T-cell (primary cell): ENCODE measurements at regions not wholly inside any gene's neighbourhood (a gene's known extent, or its start where the extent isn't known, plus 50 kb on each side); places are given as distances from the start of the nearest gene placed in this dataset.

Source experiments
- ATAC-seq, 4 experiments: fragments of 200-7000 bp in 3 of 4; fragments of 150-1000 bp in 1 of 4; cut with Tn5 transposase; replicated peaks in 1 of 4; 1 replicate in 3 of 4; 2 replicates in 1 of 4; pipeline ENCODE4 v1.10.0; 2021; ENCODE audit warnings: moderate library complexity in 3 of 4, mild to moderate bottlenecking in 2 of 4, moderate number of reproducible peaks in 1 of 4
- CTCF ChIA-PET, 2 donors: fragments of 300-600 bp; sonication (Branson Sonifier 250); formaldehyde crosslinking; loops; one replicate each; lab custom pipeline; 2022; ENCODE audit warnings: antibody characterized with exemption in 2 of 2; lab: Charles Lee
- POLR2A ChIA-PET, 2 donors: fragments of 300-600 bp; sonication (Branson Sonifier 250); formaldehyde crosslinking; loops; one replicate each; lab custom pipeline; 2022; ENCODE audit warnings: antibody characterized with exemption in 2 of 2; lab: Charles Lee
- DNase-seq, 35 experiments: peaks; one replicate each; pipeline versions ENCODE4 v3.0.0 to v3.0.0-alpha.2; 2013 to 2023
- H3K27ac ChIP-seq: one replicate; pipeline ENCODE4 v1.5.1; 2013; ENCODE audit warnings: low read length
- H3K27me3 ChIP-seq, 2 experiments: replicated peaks in 1 of 2; 1 replicate in 1 of 2; 2 replicates in 1 of 2; pipeline versions ENCODE4 v1.6.1 to v1.7.0; 2013; ENCODE audit warnings: low read length in 1 of 2, mixed read lengths in 1 of 2; ENCODE audit not compliant: control insufficient read depth in 2 of 2, insufficient read depth in 2 of 2; ENCODE audit errors: extremely low read depth in 1 of 2
- H3K36me3 ChIP-seq, 2 donors: 1 replicate in 1 of 2; 2 replicates in 1 of 2; pipeline versions ENCODE4 v1.6.1 to v1.7.0; 2013; ENCODE audit warnings: low read length in 1 of 2; ENCODE audit not compliant: control insufficient read depth in 2 of 2, insufficient read depth in 1 of 2; ENCODE audit errors: extremely low read depth in 1 of 2
- H3K4me1 ChIP-seq, 2 experiments: 1 replicate in 1 of 2; 2 replicates in 1 of 2; pipeline versions ENCODE4 v1.6.1 to v1.7.0; 2013; ENCODE audit warnings: low read length in 2 of 2, mixed read lengths in 1 of 2; ENCODE audit not compliant: insufficient read depth in 2 of 2, control insufficient read depth in 1 of 2; ENCODE audit errors: extremely low read depth in 1 of 2
- H3K4me3 ChIP-seq, 2 donors: 1 replicate in 1 of 2; 2 replicates in 1 of 2; pipeline versions ENCODE4 v1.5.1 to v1.7.0; 2013; ENCODE audit warnings: mild to moderate bottlenecking in 2 of 2, low read length in 1 of 2, moderate library complexity in 1 of 2; ENCODE audit not compliant: control insufficient read depth in 1 of 2; ENCODE audit errors: extremely low read depth in 1 of 2
- H3K9me3 ChIP-seq: 2 replicates; pipeline ENCODE4 v1.7.0; 2013
- H3K27ac Mint-ChIP-seq, 2 donors: one replicate each; pipeline ENCODE4 v1.8.0; 2020 to 2021; ENCODE audit warnings: mild to moderate bottlenecking in 2 of 2, mixed read lengths in 2 of 2
- H3K27me3 Mint-ChIP-seq, 2 donors: one replicate each; pipeline ENCODE4 v1.8.0; 2021 to 2022; ENCODE audit warnings: mixed read lengths in 2 of 2
- H3K36me3 Mint-ChIP-seq: one replicate; pipeline ENCODE4 v1.8.0; 2021; ENCODE audit warnings: mixed read lengths
- H3K4me1 Mint-ChIP-seq, 3 donors: one replicate each; pipeline ENCODE4 v1.8.0; 2020 to 2022; ENCODE audit warnings: mixed read lengths in 3 of 3, mild to moderate bottlenecking in 1 of 3
- H3K4me3 Mint-ChIP-seq, 3 donors: one replicate each; pipeline ENCODE4 v1.8.0; 2020 to 2022; ENCODE audit warnings: mild to moderate bottlenecking in 3 of 3, mixed read lengths in 3 of 3, moderate library complexity in 3 of 3
- H3K9me3 Mint-ChIP-seq, 3 donors: one replicate each; pipeline ENCODE4 v1.8.0; 2020 to 2022; ENCODE audit warnings: mixed read lengths in 3 of 3
- WGBS: methylation state at CpG from one replicate; pipeline ENCODE4 v1.1.5; 2013; ENCODE audit warnings: missing lambda C conversion rate; ENCODE audit not compliant: insufficient coverage; 5-methylcytosine and 5-hydroxymethylcytosine counted together

DNA sequence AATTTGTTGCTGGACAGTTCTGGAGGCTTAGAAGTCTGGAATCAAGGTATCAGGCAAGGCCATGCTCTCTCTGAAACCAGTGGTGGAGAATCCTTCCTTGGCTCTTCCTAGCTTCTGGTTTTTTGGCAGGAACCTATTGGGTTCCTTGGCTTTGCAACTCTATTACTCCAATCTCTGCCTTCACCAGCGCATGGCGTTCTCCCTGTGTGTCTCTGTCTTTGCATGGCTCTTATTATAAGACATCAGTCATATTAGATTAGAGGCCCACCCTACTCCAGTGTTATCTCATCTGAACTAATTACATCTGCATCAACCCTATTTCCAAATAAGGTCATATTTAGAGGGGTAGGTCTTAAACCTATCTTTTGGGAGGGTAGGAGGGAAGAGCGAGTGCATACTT is 358.1 kb upstream of the RARB start:
- Histone ChIP-seq H3K27ac (no peak overlapping the region), H3K27me3 (no peaks in the 10 kb centered on the region), H3K4me1 (no peaks in the 10 kb centered on the region), H3K4me3 (no peak overlapping the region), H3K9me3 (no peaks in the 10 kb centered on the region), H3K36me3 (no peaks in the 10 kb centered on the region)
- no peak for ATAC-seq
- Mint-ChIP-seq H3K27ac (no peak overlapping the region), H3K4me3 (no peak overlapping the region), H3K27me3 (no peaks in the 10 kb centered on the region), H3K4me1 (no peaks in the 10 kb centered on the region), H3K36me3 (no peaks in the 10 kb centered on the region), H3K9me3 (peaks cover 2 to 22% (median 15%) of the 10 kb centered on the region in 3 donors)
- ChIA-PET POLR2A (no interaction called here), CTCF (no interaction called here)
- no peak for DNase-seq
- WGBS = 72% methylated on average over 2 of the region's 3 CpGs

DNA sequence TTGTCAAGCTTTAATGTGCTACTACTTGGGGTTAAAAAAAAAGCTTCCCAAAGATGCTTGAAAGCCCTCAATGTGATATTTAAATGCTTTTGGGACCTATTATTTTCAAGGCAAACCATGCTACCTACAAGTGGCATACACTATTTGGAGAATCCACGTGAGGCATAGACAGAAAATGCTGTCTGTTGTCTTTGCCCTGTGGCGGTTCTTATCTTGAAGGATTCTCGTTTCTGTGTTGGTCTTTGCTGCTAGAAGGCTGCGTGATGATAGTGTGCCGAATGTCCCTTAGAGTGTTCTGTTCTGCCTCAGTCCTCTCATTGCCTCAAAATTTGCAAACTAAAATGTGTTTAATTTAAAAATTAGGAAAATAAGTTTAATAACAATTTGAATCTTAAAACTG is 356.2 kb upstream of the RARB start:
- H3K27me3 Mint-ChIP-seq = no peaks in the 10 kb centered on the region
- peaks cover 2 to 16% (median 16%) of the 10 kb centered on the region in 3 donors for H3K9me3 Mint-ChIP-seq
- H3K4me3 Mint-ChIP-seq = no peak overlapping the region
- no peaks in the 10 kb centered on the region for H3K36me3 Mint-ChIP-seq
- ChIA-PET POLR2A (no interaction called here), CTCF (no interaction called here)
- DNase-seq (no peak), ATAC-seq (no peak)
- Histone ChIP-seq H3K9me3 (no peaks in the 10 kb centered on the region), H3K27ac (no peak overlapping the region), H3K27me3 (no peaks in the 10 kb centered on the region), H3K4me1 (no peaks in the 10 kb centered on the region), H3K36me3 (no peaks in the 10 kb centered on the region), H3K4me3 (no peak overlapping the region)
- H3K27ac Mint-ChIP-seq = no peak overlapping the region
- no CpG with 5 or more reads among the region's 5 CpGs for WGBS
- H3K4me1 Mint-ChIP-seq = no peaks in the 10 kb centered on the region

DNA sequence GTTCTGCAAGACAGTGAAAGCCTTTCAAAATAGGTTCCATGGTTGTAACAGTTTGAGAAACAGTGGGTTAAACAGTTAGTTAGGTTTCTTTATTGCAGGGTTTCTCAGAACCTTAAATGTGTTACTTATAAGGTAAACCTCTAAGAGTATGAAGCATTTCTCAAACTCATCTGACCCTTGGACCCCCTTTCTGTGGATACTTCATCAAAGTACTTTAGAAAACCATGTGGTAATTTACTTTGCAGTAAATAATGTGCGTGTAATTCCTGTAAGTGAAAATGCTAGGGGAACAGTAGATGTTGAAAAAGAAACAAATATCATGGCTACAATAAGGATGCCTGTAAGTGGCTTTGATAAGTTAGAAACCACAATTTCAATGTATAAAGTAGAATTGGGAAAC is 354.6 kb upstream of the RARB start:
- ChIA-PET POLR2A (no interaction called here), CTCF (no interaction called here)
- Mint-ChIP-seq H3K27me3 (no peaks in the 10 kb centered on the region), H3K36me3 (no peaks in the 10 kb centered on the region), H3K9me3 (peaks cover 2 to 13% (median 12%) of the 10 kb centered on the region in 3 donors), H3K27ac (no peak overlapping the region), H3K4me3 (no peak overlapping the region), H3K4me1 (no peaks in the 10 kb centered on the region)
- no peaks in the 10 kb centered on the region for H3K4me1 ChIP-seq
- no peak overlapping the region for H3K4me3 ChIP-seq
- DNase-seq (no peak), ATAC-seq (no peak)
- no peaks in the 10 kb centered on the region for H3K36me3 ChIP-seq
- H3K9me3 ChIP-seq = no peaks in the 10 kb centered on the region
- H3K27ac ChIP-seq = no peak overlapping the region
- no peaks in the 10 kb centered on the region for H3K27me3 ChIP-seq
- no CpG with 5 or more reads among the region's 1 CpG for WGBS

DNA sequence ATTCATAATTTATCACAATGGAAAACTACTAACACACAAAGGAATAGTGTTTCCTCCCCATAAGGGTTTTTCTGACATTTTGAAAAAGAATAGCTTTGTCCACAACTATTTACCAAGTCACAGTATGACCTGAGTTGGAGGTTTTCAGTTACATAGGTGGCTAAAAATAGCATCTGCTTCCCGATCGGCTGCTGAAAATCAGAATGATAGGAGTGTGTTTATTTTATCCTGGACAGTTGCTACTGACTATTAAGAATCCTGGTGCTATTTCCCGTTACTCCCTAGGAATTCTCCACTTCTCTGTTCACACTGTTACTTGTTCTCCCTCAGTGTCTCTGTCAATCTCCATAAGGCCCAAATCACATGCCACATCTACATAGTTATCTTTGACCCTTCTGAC is 353.9 kb upstream of the RARB start:
- ChIA-PET CTCF (no interaction called here), POLR2A (no interaction called here)
- Mint-ChIP-seq H3K4me1 (no peaks in the 10 kb centered on the region), H3K27ac (no peak overlapping the region), H3K36me3 (no peaks in the 10 kb centered on the region), H3K9me3 (peaks cover 2 to 13% (median 12%) of the 10 kb centered on the region in 3 donors), H3K27me3 (no peaks in the 10 kb centered on the region), H3K4me3 (no peak overlapping the region)
- no peak overlapping the region for H3K4me3 ChIP-seq
- H3K9me3 ChIP-seq = no peaks in the 10 kb centered on the region
- no peak for ATAC-seq
- no peaks in the 10 kb centered on the region for H3K4me1 ChIP-seq
- no peak overlapping the region for H3K27ac ChIP-seq
- 80% methylated on average over 1 of the region's 3 CpGs for WGBS
- no peaks in the 10 kb centered on the region for H3K36me3 ChIP-seq
- DNase-seq = no peak
- no peaks in the 10 kb centered on the region for H3K27me3 ChIP-seq

DNA sequence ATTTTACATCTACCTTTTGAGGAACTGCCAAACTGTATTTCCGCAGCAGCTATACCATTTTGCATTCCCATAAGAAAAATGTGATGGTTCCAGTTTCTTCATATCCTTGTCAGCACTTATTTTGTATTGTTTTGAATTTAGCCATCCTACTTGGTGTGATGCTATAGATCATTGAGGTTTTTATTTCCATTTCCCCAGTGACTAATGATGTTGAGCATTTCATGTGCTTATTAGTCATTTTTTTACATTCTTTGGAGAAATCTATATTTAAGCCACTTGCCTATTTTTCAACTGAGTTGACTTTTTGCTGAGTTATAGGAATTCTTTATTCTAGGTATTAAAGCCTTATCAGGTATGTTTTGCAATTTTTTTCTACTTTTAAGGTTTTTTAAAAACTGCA is 347.6 kb upstream of the RARB start:
- no peaks in the 10 kb centered on the region for H3K27me3 ChIP-seq
- no peaks in the 10 kb centered on the region for H3K36me3 ChIP-seq
- POLR2A ChIA-PET = no interaction called here
- Mint-ChIP-seq H3K4me3 (no peak overlapping the region), H3K9me3 (peaks cover 4 to 11% (median 4%) of the 10 kb centered on the region in 3 donors), H3K27ac (no peak overlapping the region), H3K27me3 (no peaks in the 10 kb centered on the region), H3K4me1 (no peaks in the 10 kb centered on the region), H3K36me3 (no peaks in the 10 kb centered on the region)
- ATAC-seq (no peak), DNase-seq (no peak)
- H3K4me3 ChIP-seq = no peak overlapping the region
- H3K9me3 ChIP-seq = no peaks in the 10 kb centered on the region
- H3K4me1 ChIP-seq = no peaks in the 10 kb centered on the region
- CTCF ChIA-PET = no interaction called here
- WGBS = no CpG with 5 or more reads among the region's 1 CpG
- no peak overlapping the region for H3K27ac ChIP-seq

DNA sequence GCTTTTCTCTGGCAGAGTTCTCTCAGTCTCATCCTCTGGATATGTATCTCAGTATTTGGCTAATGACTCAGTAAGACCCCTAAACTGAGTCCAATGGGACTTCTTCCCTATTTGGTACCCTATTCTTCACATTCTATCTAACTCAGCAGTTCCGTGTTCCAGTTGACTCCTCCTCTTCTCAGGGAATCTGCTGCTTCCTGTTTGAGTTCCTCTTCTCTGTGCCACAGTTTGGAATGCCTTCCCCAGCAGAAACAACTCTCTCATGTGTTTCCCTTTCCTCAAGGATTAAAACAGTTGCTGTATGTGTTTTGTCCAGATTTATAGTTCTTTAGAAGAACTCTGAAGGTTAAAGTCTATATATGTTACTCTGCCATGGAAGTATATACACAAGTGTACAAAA is 344.0 kb upstream of the RARB start:
- Histone ChIP-seq H3K4me3 (no peak overlapping the region), H3K4me1 (no peaks in the 10 kb centered on the region), H3K27me3 (no peaks in the 10 kb centered on the region), H3K36me3 (no peaks in the 10 kb centered on the region), H3K27ac (no peak overlapping the region), H3K9me3 (no peaks in the 10 kb centered on the region)
- ATAC-seq = no peak
- 33% methylated on average over 1 of the region's 1 CpG for WGBS
- no peaks in the 10 kb centered on the region for H3K36me3 Mint-ChIP-seq
- no peak overlapping the region for H3K27ac Mint-ChIP-seq
- H3K27me3 Mint-ChIP-seq = no peaks in the 10 kb centered on the region
- DNase-seq = no peak
- H3K4me1 Mint-ChIP-seq = no peaks in the 10 kb centered on the region
- POLR2A ChIA-PET = no interaction called here
- H3K9me3 Mint-ChIP-seq = peaks cover 4 to 11% (median 4%) of the 10 kb centered on the region in 3 donors
- no peak overlapping the region for H3K4me3 Mint-ChIP-seq
- CTCF ChIA-PET = no interaction called here

DNA sequence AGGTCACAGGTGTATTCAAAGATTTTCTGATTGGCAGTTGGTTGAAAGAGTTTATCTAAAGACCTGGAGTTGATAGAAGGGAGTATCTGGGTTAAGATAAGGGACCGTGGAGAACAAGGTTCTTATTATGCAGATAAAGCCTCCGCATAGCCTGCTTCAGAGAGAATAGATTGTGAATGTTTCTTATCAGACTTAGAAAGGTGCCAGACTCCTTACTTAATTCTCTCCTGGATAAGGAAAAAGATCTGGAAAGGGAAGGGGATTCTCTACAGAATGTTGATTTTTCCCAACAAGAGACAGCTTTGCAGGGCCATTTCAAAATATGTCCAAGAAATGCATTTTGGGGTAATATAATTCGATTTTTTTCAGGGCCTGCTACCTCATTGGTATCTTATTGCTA is 341.3 kb upstream of the RARB start:
- peaks cover 0 to 8% (median 4%) of the 10 kb centered on the region in 3 donors for H3K9me3 Mint-ChIP-seq
- CTCF ChIA-PET = no interaction called here
- no peaks in the 10 kb centered on the region for H3K36me3 Mint-ChIP-seq
- Histone ChIP-seq H3K4me3 (no peak overlapping the region), H3K9me3 (no peaks in the 10 kb centered on the region), H3K36me3 (no peaks in the 10 kb centered on the region), H3K27me3 (no peaks in the 10 kb centered on the region), H3K27ac (no peak overlapping the region), H3K4me1 (no peaks in the 10 kb centered on the region)
- DNase-seq = no peak
- 0% methylated on average over 1 of the region's 3 CpGs for WGBS
- no peaks in the 10 kb centered on the region for H3K27me3 Mint-ChIP-seq
- H3K27ac Mint-ChIP-seq = no peak overlapping the region
- no peaks in the 10 kb centered on the region for H3K4me1 Mint-ChIP-seq
- POLR2A ChIA-PET = no interaction called here
- no peak for ATAC-seq
- H3K4me3 Mint-ChIP-seq = no peak overlapping the region
